ENCODE measurements at regions not wholly inside any gene's neighbourhood (a gene's known extent, or its start where the extent isn't known, plus 50 kb on each side); places are given as distances from the start of the nearest gene placed in this dataset.

DNA sequence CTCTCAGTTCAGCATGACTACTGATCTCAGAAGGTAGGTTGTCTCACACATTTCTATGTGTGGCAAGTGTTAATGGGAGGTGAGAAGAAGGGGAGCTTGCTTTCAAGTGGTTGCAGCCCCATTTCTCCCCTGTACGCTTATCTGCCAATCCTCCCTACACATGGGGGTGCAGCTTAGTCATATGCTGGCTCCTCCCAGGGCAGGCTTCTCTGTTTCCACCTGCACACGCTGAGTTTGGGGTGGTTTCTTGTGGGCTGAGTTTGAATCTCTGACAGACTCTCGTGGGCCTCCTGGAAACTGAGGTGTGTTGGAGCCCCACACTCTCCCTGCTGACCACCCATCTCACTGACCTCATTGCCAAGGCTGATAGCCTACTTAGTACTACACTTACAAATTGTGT is 435.8 kb upstream of the MTPN start (continued):
- TF ChIP-seq CHD1 (IDR thresholded peaks at IDR 0.05; ENCODE audit: low read depth, low read length) = no peak
- TF ChIP-seq POLR2AphosphoS5 (IDR thresholded peaks at IDR 0.05; ENCODE audit: low read depth, low read length) = no peak
- TF ChIP-seq CREB1 (IDR thresholded peaks at IDR 0.05) = no peak
- no peak for TF ChIP-seq BCL11A (IDR thresholded peaks at IDR 0.05; ENCODE audit: low read depth in 2 of 2, low read length in 2 of 2)
- TF ChIP-seq CTBP2 (IDR thresholded peaks at IDR 0.05; ENCODE audit: borderline replicate concordance, insufficient read depth, insufficient read length, low read length) = no peak
